ENCODE measurements at regions not wholly inside any gene's neighbourhood (a gene's known extent, or its start where the extent isn't known, plus 50 kb on each side); places are given as distances from the start of the nearest gene placed in this dataset.

DNA sequence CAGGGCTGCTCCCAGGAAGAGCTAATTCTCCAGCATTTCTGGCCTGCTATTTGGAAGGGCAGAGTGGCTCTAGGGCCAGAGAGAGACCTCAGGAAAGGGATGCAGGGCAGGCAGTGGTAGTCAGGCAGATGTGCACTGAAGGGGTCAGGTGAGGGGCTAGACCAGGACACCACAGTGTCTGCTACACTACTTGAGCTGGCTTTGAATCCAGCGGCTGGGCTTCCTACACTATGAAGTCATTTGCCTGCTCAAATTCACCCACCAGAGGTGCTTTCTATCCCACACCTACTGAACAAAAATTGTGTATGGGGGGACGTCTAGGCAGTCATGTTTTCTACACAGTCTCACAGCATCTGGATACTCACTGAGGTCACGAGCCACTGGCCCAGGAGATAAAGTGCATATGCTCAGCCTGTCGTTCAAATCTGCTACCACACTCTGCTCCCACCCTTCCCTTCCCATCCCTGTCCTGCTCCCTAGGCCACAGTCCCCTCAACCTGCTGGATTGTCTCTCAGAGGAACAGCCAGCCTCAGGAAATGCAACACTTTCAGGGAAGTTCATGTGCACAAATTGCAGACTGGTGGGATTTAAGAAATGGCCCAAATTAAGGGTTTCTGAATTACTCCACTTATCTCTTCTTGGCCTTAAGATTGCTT lies 49.9 kb upstream of the SLC6A11 start:
- TF ChIP-seq EZH2 (IDR thresholded peaks at IDR 0.05; ENCODE audit: insufficient read depth, poor library complexity, severe bottlenecking) = no peak
- TF ChIP-seq EZH2phosphoT487 (IDR thresholded peaks at IDR 0.05; ENCODE audit: insufficient read depth, low read depth) = no peak
